ENCODE measurements at regions not wholly inside any gene's neighbourhood (a gene's known extent, or its start where the extent isn't known, plus 50 kb on each side); places are given as distances from the start of the nearest gene placed in this dataset.

DNA sequence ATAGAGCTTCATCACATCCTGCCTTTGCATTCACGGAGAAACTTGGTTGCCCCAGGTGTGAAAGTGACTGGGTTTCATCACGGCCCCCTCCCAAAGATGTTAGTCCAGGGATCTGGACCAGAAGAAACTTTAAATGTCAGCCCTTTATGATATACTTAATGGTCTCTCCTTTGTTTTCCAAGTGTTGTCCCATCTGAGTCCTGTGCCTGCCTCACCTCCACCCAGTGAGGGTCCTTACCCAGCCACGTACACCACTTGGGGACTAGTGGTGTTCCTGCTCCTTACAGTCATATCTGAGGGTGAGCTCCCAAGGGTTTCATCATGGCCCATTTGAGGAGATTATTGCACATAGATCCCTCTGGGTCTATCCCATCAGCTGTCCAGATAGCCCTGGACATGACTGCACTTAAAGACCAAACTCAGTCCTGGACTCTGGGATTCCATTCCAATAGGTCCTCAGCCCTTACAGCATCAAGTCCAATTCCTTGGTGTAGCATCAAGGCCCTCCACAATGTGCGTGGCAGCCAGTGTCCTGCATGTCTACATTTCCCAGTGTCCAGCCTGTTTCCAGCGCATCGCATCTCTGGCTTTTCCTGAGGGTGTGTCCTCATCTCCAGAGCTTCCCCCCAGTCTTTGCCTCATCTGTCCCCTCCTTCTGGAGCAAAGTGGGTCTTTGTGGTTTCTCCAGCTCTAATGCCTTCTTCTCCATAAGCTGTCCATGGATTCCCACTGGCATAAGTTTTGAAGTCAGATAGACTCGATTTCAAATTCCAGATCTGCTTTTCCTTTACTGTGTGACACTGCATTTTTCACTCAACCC lies 351.6 kb downstream of the MYCN start:
- TF ChIP-seq RAD21 (conservative IDR thresholded peaks at IDR 0.05) (no peak), SMC3 (conservative IDR thresholded peaks at IDR 0.05; ENCODE audit: poor library complexity) (no peak), POLR2AphosphoS5 (IDR thresholded peaks at IDR 0.05) (no peak), TAF1 (IDR thresholded peaks at IDR 0.05; ENCODE audit: low read depth) (no peak), EZH2 (IDR thresholded peaks at IDR 0.05; ENCODE audit: borderline replicate concordance, insufficient read depth, low read length, poor library complexity, severe bottlenecking) (no peak), MXI1 (conservative IDR thresholded peaks at IDR 0.05; ENCODE audit: poor library complexity, severe bottlenecking) (no peak), EP300 (conservative IDR thresholded peaks at IDR 0.05; ENCODE audit: poor library complexity, severe bottlenecking) (no peak)
- TF ChIP-seq, protein P1, sequence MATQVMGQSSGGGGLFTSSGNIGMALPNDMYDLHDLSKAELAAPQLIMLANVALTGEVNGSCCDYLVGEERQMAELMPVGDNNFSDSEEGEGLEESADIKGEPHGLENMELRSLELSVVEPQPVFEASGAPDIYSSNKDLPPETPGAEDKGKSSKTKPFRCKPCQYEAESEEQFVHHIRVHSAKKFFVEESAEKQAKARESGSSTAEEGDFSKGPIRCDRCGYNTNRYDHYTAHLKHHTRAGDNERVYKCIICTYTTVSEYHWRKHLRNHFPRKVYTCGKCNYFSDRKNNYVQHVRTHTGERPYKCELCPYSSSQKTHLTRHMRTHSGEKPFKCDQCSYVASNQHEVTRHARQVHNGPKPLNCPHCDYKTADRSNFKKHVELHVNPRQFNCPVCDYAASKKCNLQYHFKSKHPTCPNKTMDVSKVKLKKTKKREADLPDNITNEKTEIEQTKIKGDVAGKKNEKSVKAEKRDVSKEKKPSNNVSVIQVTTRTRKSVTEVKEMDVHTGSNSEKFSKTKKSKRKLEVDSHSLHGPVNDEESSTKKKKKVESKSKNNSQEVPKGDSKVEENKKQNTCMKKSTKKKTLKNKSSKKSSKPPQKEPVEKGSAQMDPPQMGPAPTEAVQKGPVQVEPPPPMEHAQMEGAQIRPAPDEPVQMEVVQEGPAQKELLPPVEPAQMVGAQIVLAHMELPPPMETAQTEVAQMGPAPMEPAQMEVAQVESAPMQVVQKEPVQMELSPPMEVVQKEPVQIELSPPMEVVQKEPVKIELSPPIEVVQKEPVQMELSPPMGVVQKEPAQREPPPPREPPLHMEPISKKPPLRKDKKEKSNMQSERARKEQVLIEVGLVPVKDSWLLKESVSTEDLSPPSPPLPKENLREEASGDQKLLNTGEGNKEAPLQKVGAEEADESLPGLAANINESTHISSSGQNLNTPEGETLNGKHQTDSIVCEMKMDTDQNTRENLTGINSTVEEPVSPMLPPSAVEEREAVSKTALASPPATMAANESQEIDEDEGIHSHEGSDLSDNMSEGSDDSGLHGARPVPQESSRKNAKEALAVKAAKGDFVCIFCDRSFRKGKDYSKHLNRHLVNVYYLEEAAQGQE (IDR thresholded peaks at IDR 0.05; ENCODE audit: borderline replicate concordance) = no peak
- TF ChIP-seq, protein P2, sequence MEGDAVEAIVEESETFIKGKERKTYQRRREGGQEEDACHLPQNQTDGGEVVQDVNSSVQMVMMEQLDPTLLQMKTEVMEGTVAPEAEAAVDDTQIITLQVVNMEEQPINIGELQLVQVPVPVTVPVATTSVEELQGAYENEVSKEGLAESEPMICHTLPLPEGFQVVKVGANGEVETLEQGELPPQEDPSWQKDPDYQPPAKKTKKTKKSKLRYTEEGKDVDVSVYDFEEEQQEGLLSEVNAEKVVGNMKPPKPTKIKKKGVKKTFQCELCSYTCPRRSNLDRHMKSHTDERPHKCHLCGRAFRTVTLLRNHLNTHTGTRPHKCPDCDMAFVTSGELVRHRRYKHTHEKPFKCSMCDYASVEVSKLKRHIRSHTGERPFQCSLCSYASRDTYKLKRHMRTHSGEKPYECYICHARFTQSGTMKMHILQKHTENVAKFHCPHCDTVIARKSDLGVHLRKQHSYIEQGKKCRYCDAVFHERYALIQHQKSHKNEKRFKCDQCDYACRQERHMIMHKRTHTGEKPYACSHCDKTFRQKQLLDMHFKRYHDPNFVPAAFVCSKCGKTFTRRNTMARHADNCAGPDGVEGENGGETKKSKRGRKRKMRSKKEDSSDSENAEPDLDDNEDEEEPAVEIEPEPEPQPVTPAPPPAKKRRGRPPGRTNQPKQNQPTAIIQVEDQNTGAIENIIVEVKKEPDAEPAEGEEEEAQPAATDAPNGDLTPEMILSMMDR (IDR thresholded peaks at IDR 0.05; ENCODE audit: poor library complexity, severe bottlenecking) = no peak
- no peaks in the 10 kb centered on the region for H4K20me1 ChIP-seq (ENCODE audit: insufficient read depth)
- H3F3A ChIP-seq (ENCODE audit: insufficient read depth, low read length, poor library complexity, severe bottlenecking) = no peaks in the 10 kb centered on the region
- no peaks in the 10 kb centered on the region for H3K79me2 ChIP-seq (replicated peaks; ENCODE audit: insufficient read depth, low read length)
- H2AFZ ChIP-seq (ENCODE audit: low read depth, low read length) = no peak overlapping the region
- no peaks in the 10 kb centered on the region for H3K9me2 ChIP-seq (ENCODE audit: insufficient read depth, low read length)
- no peak overlapping the region for H3K4me3 ChIP-seq (ENCODE audit: low read length)
- no peaks in the 10 kb centered on the region for H3K27me3 ChIP-seq (ENCODE audit: insufficient read depth, low read depth, low read length)
- H3K36me3 ChIP-seq (ENCODE audit: insufficient read depth, low read length) = no peaks in the 10 kb centered on the region
- no peak overlapping the region for H3K27ac ChIP-seq (ENCODE audit: low read length)
- no peaks in the 10 kb centered on the region for H3K9me3 ChIP-seq (ENCODE audit: low read length)
- no peak overlapping the region for H3K4me2 ChIP-seq (ENCODE audit: low read length)
- H3K9ac ChIP-seq (ENCODE audit: low read length) = no peak overlapping the region

DNA sequence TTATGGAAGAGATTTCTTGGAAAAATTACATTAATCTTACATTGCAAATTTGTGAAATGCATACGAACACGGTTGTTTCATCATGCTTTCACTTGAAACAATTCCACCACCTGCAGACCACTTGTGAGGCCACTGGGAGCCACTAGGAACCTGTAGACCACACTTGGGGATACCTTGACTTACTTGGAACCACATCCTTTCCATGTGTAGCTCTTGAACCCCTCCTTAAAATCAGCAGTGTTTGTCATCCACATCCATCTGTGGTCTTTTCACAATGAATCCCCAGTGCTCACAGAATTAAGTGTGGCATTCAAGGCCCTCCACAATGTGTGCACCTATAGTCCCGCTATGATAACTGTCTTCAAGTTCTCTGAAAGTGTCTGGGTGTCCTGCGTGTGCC lies 350.9 kb downstream of the MYCN start:
- Histone ChIP-seq H3K27me3 (ENCODE audit: insufficient read depth, low read depth, low read length) (no peaks in the 10 kb centered on the region), H3K36me3 (ENCODE audit: insufficient read depth, low read length) (no peaks in the 10 kb centered on the region), H3K9me2 (ENCODE audit: insufficient read depth, low read length) (no peaks in the 10 kb centered on the region), H2AFZ (ENCODE audit: low read depth, low read length) (no peak overlapping the region), H3K4me3 (ENCODE audit: low read length) (no peak overlapping the region), H4K20me1 (ENCODE audit: insufficient read depth) (no peaks in the 10 kb centered on the region), H3K27ac (ENCODE audit: low read length) (no peak overlapping the region), H3K9me3 (ENCODE audit: low read length) (no peaks in the 10 kb centered on the region), H3K4me2 (ENCODE audit: low read length) (no peak overlapping the region), H3F3A (ENCODE audit: insufficient read depth, low read length, poor library complexity, severe bottlenecking) (no peaks in the 10 kb centered on the region), H3K79me2 (replicated peaks; ENCODE audit: insufficient read depth, low read length) (no peaks in the 10 kb centered on the region), H3K9ac (ENCODE audit: low read length) (no peak overlapping the region)
- TF ChIP-seq SMC3 (conservative IDR thresholded peaks at IDR 0.05; ENCODE audit: poor library complexity) = no peak
- TF ChIP-seq, protein P2 (IDR thresholded peaks at IDR 0.05; ENCODE audit: poor library complexity, severe bottlenecking) = no peak
- TF ChIP-seq RAD21 (conservative IDR thresholded peaks at IDR 0.05) = no peak
- TF ChIP-seq EZH2 (IDR thresholded peaks at IDR 0.05; ENCODE audit: borderline replicate concordance, insufficient read depth, low read length, poor library complexity, severe bottlenecking) = no peak
- no peak for TF ChIP-seq MXI1 (conservative IDR thresholded peaks at IDR 0.05; ENCODE audit: poor library complexity, severe bottlenecking)
- no peak for TF ChIP-seq POLR2AphosphoS5 (IDR thresholded peaks at IDR 0.05)
- TF ChIP-seq, protein P1 (IDR thresholded peaks at IDR 0.05; ENCODE audit: borderline replicate concordance) = no peak
- TF ChIP-seq TAF1 (IDR thresholded peaks at IDR 0.05; ENCODE audit: low read depth) = no peak
- TF ChIP-seq EP300 (conservative IDR thresholded peaks at IDR 0.05; ENCODE audit: poor library complexity, severe bottlenecking) = no peak
